Stomach smooth muscle (tissue), 2 donors: ENCODE measurements at regions not wholly inside any gene's neighbourhood (a gene's known extent, or its start where the extent isn't known, plus 50 kb on each side); places are given as distances from the start of the nearest gene placed in this dataset.

Source experiments
- H3K27ac ChIP-seq: one replicate; pipeline ENCODE4 v1.7.0; 2013; ENCODE audit warnings: mild to moderate bottlenecking, low read length, inconsistent platforms
- H3K27me3 ChIP-seq, 2 donors: one replicate each; pipeline ENCODE4 v1.7.0; 2013; ENCODE audit warnings: low read length in 2 of 2; ENCODE audit not compliant: insufficient read depth in 2 of 2, control insufficient read depth in 1 of 2
- H3K36me3 ChIP-seq, 2 donors: one replicate each; pipeline ENCODE4 v1.7.0; 2013; ENCODE audit warnings: low read length in 2 of 2; ENCODE audit not compliant: control insufficient read depth in 2 of 2, insufficient read depth in 2 of 2
- H3K4me1 ChIP-seq: one replicate; pipeline ENCODE4 v1.7.0; 2013; ENCODE audit warnings: low read length; ENCODE audit not compliant: control insufficient read depth, insufficient read depth
- H3K4me3 ChIP-seq, 2 donors: one replicate each; pipeline ENCODE4 v1.7.0; 2013; ENCODE audit warnings: low read length in 2 of 2
- H3K9ac ChIP-seq, 2 donors: one replicate each; pipeline ENCODE4 v1.7.0; 2013; ENCODE audit warnings: low read length in 2 of 2, mild to moderate bottlenecking in 1 of 2
- H3K9me3 ChIP-seq, 2 donors: one replicate each; pipeline ENCODE4 v1.7.0; 2013; ENCODE audit warnings: low read length in 2 of 2; ENCODE audit not compliant: control insufficient read depth in 2 of 2
- donor health status: healthy.
- donor health status: Pancreatic carcinoma.

DNA sequence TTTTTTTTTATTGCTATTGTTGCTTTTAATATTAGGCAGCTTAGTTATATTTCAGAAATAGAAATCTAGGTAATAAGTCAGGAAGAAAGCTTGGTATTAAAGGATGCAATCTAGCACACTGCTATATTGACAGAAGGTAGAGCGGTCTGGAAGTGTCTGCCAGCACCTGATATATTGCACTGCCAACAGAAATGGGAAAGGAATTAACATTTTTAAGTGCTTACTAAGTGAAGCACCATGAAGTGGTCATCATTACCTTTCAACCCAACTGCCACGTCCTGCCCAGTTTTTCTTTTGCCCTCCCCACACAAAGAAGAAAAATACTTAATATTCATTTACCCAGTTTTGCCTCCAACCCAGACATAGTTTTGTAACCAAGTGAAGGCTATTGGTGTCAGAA, 163.5 kb downstream of the KITLG start:
- Histone ChIP-seq H3K9ac (no peak overlapping the region), H3K27ac (no peak overlapping the region), H3K27me3 (no peaks in the 10 kb centered on the region), H3K9me3 (no peaks in the 10 kb centered on the region), H3K4me3 (no peak overlapping the region), H3K36me3 (no peaks in the 10 kb centered on the region), H3K4me1 (no peaks in the 10 kb centered on the region)

DNA sequence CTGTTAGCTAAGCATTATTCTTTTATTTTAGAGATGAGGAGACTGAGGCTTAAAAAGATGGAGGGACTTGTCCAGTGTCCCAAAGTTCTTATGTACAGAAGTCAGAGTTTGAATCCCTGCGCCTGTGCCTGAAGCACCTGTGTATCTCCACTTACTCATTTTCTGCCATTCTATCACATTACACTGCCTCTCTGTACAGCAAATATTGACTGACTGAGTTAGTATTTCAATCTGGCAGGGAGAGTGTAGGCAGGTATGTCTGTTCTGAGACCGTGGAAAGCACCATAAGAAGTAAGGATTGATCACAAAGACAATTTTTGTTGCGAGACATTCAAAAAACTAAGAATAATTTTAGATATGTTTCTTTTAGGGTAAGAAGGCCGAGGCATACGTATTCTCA, 162.7 kb downstream of the KITLG start:
- H3K9ac ChIP-seq: no peak overlapping the region
- H3K27me3 ChIP-seq: no peaks in the 10 kb centered on the region
- H3K4me3 ChIP-seq: no peak overlapping the region
- H3K27ac ChIP-seq: no peak overlapping the region
- H3K4me1 ChIP-seq: no peaks in the 10 kb centered on the region
- H3K36me3 ChIP-seq: no peaks in the 10 kb centered on the region
- no peaks in the 10 kb centered on the region for H3K9me3 ChIP-seq

DNA sequence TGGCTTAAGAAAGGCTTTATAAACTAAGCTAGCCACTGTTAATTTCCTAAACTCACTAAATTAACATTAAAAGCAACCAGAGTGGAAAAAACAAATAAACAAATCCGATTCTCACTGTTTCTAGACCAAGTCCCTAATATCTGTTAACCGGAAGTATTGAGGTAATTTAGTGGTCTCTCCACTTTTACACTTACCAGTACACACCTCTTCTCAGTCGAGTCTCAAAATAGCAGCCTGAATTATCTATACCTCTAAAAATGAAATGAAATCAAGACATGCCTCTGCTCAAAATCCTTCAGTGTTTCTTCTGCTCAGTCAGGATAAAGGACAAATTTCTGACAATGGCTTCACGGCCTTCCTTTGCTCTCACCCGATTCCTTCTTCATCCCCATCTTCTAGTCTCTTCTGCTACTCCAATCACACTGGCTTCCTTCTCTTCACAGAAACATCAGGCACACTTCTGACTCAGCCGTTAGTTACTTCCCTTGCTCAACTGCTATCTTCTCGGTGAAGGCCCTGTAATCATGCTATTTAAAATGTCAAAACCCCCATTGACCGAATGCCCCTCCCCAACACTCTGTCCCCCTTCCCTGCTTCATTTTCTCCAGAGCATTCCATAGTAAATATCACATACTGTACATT, 161.3 kb downstream of the KITLG start:
- no peaks in the 10 kb centered on the region for H3K36me3 ChIP-seq
- H3K9ac ChIP-seq: no peak overlapping the region
- no peaks in the 10 kb centered on the region for H3K27me3 ChIP-seq
- H3K9me3 ChIP-seq: no peaks in the 10 kb centered on the region
- H3K27ac ChIP-seq: no peak overlapping the region
- no peak overlapping the region for H3K4me3 ChIP-seq
- no peaks in the 10 kb centered on the region for H3K4me1 ChIP-seq

DNA sequence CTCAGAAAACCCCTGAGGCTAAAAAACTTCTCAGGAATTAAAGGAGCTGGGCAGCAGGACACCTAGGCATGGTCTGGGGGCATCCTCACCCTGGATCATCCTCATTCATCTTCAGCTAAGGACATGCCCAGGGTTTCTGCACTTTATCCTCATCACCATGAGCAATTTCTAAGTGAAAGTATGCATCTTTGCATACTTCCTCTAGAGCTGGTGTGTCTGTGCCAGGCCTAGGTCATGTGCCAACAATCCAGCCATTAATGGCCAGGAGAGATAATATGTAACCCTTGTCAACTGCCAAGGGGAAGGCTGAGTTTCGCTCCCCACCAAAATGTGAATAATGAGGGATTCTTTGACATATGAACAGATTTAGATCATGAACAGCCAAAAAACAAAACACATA, 160.5 kb downstream of the KITLG start:
- H3K27ac ChIP-seq: no peak overlapping the region
- no peaks in the 10 kb centered on the region for H3K4me1 ChIP-seq
- no peak overlapping the region for H3K4me3 ChIP-seq
- no peaks in the 10 kb centered on the region for H3K36me3 ChIP-seq
- H3K27me3 ChIP-seq: no peaks in the 10 kb centered on the region
- H3K9me3 ChIP-seq: no peaks in the 10 kb centered on the region
- no peak overlapping the region for H3K9ac ChIP-seq

DNA sequence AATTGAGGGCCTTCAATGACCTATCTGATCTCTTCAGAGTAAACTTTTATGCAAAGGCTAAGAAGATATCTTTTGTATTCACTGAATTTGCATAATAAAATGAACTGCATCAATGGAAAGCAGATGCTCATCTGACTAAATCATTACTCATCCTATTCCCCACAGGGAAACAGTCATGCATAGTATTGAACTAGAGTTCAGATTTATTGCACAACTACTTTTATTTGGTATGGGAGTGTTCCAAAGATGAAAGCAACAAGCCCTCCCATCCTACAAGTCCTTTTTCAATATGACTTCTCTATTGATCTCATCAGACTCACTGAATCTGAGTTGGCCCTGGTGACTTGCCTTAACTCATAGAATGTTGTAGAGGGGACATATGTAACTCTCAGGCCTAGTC, 159.8 kb downstream of the KITLG start:
- H3K4me3 ChIP-seq: no peak overlapping the region
- no peak overlapping the region for H3K27ac ChIP-seq
- H3K36me3 ChIP-seq: no peaks in the 10 kb centered on the region
- no peaks in the 10 kb centered on the region for H3K4me1 ChIP-seq
- no peaks in the 10 kb centered on the region for H3K9me3 ChIP-seq
- H3K27me3 ChIP-seq: no peaks in the 10 kb centered on the region
- no peak overlapping the region for H3K9ac ChIP-seq

DNA sequence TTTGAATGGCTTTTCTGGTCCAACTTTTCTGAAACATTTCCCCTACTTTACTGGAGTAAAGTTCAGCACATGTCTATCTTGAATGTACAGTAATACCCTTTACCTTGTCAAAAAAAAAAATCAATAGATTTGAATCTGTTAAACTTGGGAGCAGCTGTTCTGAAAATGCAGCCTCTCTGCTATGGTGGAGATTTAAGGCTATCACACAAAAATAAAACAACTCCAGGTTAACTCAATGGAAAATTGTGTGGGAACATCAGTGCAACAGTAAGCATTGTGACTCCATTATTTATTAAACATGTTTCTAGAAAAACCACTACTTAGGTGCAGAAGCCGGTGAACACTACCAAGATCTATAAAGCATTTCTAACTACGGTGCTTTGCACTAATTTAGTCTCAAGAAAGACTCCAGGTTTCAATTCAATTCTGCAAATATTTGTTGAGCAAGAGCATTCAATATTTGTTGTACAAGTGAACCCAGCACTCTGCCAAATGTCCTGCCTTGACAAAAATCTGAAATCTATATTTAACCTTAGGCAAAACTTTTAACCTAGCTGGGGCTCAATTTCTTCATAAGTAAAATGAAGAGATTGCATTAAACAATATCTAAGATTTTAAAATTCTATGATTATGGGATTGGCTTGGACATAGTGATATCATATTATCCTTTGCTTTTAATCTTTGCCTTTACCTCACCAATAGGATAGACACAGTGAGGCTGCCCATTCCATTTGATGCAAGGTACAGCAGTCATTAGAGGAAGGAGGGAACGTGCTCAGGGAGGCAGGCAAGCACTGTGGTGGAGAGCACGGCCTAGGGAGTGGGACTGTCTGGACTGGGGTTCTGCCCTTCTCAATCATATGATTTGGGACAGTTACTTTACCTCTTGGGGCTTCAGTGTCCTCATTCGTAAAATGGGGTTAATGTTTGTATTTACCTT, 155.2 kb downstream of the KITLG start:
- H3K4me3 ChIP-seq: no peak overlapping the region
- no peaks in the 10 kb centered on the region for H3K4me1 ChIP-seq
- no peaks in the 10 kb centered on the region for H3K27me3 ChIP-seq
- no peak overlapping the region for H3K9ac ChIP-seq
- no peak overlapping the region for H3K27ac ChIP-seq
- no peaks in the 10 kb centered on the region for H3K9me3 ChIP-seq
- no peaks in the 10 kb centered on the region for H3K36me3 ChIP-seq

DNA sequence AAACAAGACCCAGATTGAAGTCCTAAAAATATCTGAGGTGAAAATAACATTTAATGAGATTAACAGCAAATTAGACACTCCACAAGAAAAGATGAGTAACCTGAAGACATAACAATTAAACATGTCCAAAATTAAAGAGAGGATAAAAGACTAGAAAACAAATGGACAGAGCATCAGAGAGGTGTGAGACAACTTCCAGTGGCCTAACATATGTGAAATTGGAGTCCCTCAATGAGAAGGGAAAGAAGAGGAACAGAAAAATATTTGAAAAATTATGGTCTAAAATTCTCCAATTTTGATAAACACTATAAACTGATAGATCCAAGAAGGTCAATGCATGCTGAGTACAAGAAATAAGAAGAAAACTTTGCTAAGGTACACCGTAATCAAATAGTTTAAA, 151.9 kb downstream of the KITLG start:
- no peaks in the 10 kb centered on the region for H3K27me3 ChIP-seq
- no peaks in the 10 kb centered on the region for H3K9me3 ChIP-seq
- H3K27ac ChIP-seq: no peak overlapping the region
- no peak overlapping the region for H3K4me3 ChIP-seq
- peaks cover 11% of the 10 kb centered on the region for H3K4me1 ChIP-seq
- no peak overlapping the region for H3K9ac ChIP-seq
- H3K36me3 ChIP-seq: no peaks in the 10 kb centered on the region

DNA sequence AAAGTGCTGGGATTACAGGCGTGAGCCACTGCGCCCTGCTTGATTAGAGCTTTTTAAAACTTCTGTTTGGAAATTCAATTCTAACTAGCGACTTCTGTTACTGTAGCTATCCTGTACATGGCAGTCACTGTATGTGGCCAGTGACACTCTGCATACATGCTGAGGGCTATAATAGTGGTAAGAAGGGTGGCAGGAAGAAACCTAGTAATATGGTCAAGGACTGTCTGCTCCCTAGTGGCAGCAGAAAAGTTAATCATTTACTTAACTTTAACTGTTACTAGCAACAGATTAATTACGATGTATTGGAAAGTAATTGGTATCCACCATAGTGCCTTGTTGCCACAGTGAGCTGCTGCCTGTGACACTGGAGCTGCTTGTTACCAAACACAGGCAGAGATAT, 149.0 kb downstream of the KITLG start:
- Histone ChIP-seq H3K9me3 (no peaks in the 10 kb centered on the region), H3K4me3 (no peak overlapping the region), H3K9ac (no peak overlapping the region), H3K4me1 (peaks cover 21% of the 10 kb centered on the region), H3K27me3 (no peaks in the 10 kb centered on the region), H3K36me3 (no peaks in the 10 kb centered on the region), H3K27ac (no peak overlapping the region)

DNA sequence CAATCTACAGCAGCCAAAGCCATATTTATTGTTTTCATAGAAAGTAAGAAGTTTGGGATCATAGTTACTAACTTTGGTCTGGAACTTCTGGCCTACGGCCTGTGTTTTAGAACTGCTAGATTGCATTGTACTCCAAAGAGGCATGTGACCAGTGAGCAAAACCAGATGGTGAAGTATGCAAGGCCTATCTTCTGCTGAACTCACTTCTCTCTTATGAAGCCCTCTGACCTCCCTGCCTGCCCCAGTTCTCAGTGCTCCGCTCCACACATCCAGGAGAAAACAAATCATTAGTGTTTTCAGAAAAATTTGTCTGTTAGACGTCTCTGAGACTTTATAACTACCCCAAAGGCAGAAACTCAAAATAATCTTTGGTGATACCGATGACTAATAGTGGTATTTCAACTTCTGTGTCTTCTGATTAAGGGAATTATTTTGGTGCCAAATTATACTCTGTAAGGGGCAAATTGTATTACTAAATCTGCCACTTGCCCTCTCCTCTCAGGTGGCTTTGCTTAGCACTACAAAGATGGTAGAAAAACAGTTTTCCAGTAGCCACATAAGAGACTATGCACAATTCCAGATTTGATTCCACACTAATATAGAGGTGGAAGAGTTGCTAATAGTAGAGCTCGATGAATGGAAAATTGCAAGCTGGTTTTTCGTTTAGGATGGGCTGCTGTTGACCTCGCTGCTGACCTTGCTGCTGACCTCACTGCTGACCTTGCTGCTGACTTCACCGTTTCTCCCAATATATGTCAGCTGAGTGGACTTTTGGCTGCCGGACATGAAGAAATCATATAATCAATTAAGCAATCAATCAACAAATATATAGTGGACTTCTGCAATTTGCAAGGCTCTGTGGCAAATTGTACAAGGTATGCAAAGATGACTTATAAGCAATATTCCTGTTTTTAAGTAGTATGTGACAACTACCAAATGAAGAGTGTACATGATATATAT, 147.5 kb downstream of the KITLG start:
- Histone ChIP-seq H3K36me3 (no peaks in the 10 kb centered on the region), H3K27me3 (no peaks in the 10 kb centered on the region), H3K4me3 (no peak overlapping the region), H3K4me1 (peaks cover 24% of the 10 kb centered on the region), H3K9ac (no peak overlapping the region), H3K9me3 (no peaks in the 10 kb centered on the region), H3K27ac (peak overlapping the region; percentile 0)

DNA sequence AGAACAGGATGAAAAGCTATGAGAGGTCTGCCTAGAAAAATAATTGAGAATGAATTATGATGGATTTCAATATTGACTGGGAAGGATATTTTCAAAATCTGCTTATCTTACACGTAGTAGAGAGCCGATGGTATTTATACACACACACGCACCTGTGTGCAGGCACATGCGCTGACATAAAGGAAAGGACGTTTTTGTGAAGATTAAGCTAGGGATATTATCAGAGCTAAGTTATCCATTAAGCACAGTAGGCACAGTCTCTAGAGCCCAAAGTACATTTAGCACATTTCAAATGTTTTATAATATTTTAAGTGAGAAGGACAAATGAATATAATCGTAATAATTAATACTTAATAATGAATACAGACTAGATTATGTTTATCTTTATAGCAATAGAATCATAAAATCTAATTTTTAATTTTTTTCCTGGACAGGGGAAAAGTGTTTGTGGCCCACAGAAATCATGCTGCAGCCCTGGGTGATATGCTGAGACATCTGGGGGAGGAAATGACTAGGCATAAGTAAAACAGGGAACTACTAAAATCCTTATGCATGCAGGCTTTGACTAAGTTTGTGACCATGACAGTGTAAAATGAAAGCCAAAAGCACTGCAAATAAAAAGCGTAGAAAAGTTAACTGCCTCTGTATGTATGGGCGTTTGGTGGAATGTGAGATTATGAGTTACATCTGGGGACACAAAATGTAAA, 146.1 kb downstream of the KITLG start:
- Histone ChIP-seq H3K9ac (no peak overlapping the region), H3K27me3 (no peaks in the 10 kb centered on the region), H3K4me3 (no peak overlapping the region), H3K27ac (peak overlapping the region; percentile 1), H3K9me3 (no peaks in the 10 kb centered on the region), H3K36me3 (no peaks in the 10 kb centered on the region), H3K4me1 (peaks cover 24% of the 10 kb centered on the region)
